ENCODE measurements at regions not wholly inside any gene's neighbourhood (a gene's known extent, or its start where the extent isn't known, plus 50 kb on each side); places are given as distances from the start of the nearest gene placed in this dataset.
"Not testable (repeated sequence)": the region's sequence is repeated elsewhere in the genome, so short reads cannot be mapped to it uniquely, and the experiment has no call there.

- TF ChIP-seq POLR2A (IDR thresholded peaks at IDR 0.05), result not testable (repeated sequence)
- TF ChIP-seq, protein P1, sequence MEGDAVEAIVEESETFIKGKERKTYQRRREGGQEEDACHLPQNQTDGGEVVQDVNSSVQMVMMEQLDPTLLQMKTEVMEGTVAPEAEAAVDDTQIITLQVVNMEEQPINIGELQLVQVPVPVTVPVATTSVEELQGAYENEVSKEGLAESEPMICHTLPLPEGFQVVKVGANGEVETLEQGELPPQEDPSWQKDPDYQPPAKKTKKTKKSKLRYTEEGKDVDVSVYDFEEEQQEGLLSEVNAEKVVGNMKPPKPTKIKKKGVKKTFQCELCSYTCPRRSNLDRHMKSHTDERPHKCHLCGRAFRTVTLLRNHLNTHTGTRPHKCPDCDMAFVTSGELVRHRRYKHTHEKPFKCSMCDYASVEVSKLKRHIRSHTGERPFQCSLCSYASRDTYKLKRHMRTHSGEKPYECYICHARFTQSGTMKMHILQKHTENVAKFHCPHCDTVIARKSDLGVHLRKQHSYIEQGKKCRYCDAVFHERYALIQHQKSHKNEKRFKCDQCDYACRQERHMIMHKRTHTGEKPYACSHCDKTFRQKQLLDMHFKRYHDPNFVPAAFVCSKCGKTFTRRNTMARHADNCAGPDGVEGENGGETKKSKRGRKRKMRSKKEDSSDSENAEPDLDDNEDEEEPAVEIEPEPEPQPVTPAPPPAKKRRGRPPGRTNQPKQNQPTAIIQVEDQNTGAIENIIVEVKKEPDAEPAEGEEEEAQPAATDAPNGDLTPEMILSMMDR (IDR thresholded peaks at IDR 0.05), result not testable (repeated sequence)
Measured at GRCh38 chr3:15993660-15994059, 180.8 kb upstream of the GALNT15 start.
